MM.1S (cell line): ENCODE measurements at regions not wholly inside any gene's neighbourhood (a gene's known extent, or its start where the extent isn't known, plus 50 kb on each side); places are given as distances from the start of the nearest gene placed in this dataset.

Experiments
- EZH2 ChIP-seq: fragments of 300-600 bp; sonication (generic); optimal IDR thresholded peaks from 2 replicates; pipeline ENCODE3; 2017; ENCODE audit warnings: low read depth, mild to moderate bottlenecking, antibody characterized with exemption, low read length, mixed read lengths
- EZH2phosphoT487 ChIP-seq: fragments of 300-600 bp; sonication (generic); IDR thresholded peaks from 2 replicates; pipeline ENCODE4 v1.6.1; 2018; ENCODE audit warnings: antibody characterized with exemption, low read length
- TF ChIP-seq, protein P1 (sequence below): fragments of 300-600 bp; sonication (generic); IDR thresholded peaks from 2 replicates; pipeline ENCODE4 v1.5.1; 2016; ENCODE audit warnings: antibody characterized with exemption, low read length, mixed read lengths

GRCh38 chr4:137587796-137588195, 55.5 kb upstream of the PCDH18 start:
- TF ChIP-seq, protein P1, sequence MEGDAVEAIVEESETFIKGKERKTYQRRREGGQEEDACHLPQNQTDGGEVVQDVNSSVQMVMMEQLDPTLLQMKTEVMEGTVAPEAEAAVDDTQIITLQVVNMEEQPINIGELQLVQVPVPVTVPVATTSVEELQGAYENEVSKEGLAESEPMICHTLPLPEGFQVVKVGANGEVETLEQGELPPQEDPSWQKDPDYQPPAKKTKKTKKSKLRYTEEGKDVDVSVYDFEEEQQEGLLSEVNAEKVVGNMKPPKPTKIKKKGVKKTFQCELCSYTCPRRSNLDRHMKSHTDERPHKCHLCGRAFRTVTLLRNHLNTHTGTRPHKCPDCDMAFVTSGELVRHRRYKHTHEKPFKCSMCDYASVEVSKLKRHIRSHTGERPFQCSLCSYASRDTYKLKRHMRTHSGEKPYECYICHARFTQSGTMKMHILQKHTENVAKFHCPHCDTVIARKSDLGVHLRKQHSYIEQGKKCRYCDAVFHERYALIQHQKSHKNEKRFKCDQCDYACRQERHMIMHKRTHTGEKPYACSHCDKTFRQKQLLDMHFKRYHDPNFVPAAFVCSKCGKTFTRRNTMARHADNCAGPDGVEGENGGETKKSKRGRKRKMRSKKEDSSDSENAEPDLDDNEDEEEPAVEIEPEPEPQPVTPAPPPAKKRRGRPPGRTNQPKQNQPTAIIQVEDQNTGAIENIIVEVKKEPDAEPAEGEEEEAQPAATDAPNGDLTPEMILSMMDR: no peak
- TF ChIP-seq EZH2 (no peak), EZH2phosphoT487 (no peak)
